ENCODE measurements at regions not wholly inside any gene's neighbourhood (a gene's known extent, or its start where the extent isn't known, plus 50 kb on each side); places are given as distances from the start of the nearest gene placed in this dataset.

DNA sequence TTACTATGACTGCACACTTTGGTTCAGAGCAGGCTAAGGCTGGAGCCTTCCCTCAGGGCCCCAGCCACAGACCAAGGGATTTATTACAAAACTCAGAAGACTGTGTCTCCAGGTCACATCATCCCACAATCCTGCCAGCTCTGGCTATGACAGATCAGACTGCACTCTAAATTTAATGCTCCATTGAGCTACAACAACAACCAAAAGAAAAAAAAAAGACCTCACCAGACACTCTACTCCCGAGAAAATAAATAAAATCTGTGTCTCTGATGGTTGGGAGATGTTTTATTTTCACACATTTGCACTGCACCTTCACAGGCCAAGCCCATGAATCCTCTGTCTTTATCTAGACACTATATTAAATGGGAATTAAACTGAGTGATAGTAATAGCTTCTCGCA is 50.8 kb upstream of the CTNNB1 start:
- TF ChIP-seq, protein P1, sequence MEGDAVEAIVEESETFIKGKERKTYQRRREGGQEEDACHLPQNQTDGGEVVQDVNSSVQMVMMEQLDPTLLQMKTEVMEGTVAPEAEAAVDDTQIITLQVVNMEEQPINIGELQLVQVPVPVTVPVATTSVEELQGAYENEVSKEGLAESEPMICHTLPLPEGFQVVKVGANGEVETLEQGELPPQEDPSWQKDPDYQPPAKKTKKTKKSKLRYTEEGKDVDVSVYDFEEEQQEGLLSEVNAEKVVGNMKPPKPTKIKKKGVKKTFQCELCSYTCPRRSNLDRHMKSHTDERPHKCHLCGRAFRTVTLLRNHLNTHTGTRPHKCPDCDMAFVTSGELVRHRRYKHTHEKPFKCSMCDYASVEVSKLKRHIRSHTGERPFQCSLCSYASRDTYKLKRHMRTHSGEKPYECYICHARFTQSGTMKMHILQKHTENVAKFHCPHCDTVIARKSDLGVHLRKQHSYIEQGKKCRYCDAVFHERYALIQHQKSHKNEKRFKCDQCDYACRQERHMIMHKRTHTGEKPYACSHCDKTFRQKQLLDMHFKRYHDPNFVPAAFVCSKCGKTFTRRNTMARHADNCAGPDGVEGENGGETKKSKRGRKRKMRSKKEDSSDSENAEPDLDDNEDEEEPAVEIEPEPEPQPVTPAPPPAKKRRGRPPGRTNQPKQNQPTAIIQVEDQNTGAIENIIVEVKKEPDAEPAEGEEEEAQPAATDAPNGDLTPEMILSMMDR (IDR thresholded peaks at IDR 0.05): no peak
- TF ChIP-seq POLR2A (IDR thresholded peaks at IDR 0.05): no peak

Measured in thyroid gland (tissue), 4 donors.